ENCODE measurements at regions not wholly inside any gene's neighbourhood (a gene's known extent, or its start where the extent isn't known, plus 50 kb on each side); places are given as distances from the start of the nearest gene placed in this dataset.

DNA sequence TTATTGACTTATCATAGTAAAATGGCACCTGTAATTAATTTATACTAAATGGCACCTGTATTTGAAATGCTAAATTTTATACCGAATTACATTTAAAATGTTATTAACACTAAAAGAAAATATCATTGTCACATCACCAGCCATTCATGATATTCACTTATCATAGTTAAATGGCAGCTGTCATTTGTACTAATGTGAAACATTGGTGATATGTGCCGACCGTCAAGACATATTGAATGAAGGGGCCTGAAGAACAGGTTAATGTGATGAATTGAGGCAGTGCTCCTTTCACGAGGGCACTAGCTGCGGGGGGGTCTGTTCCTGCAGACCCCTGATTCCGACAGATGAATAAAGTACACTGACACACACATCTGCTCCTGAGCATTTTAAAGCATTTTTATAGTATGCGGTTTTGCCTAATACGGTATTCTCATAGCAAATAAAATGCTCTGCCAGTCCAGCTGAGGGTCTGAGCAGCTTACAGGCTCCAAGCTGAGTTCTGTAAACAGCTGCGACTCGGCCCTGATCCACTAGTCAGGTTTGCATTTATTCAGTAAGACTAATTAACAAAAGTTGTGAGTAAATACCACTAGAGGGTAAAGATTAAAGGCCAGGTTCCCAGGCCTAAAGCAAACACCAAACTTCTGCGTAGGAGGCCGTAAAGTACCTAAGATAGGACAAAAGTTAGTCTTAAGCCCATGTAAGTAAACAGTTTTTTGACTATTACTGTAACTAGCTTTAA is 593.4 kb upstream of the NETO1 start:
- no peak overlapping the region for H3K27ac ChIP-seq
- no peak for DNase-seq (ENCODE audit: low spot score in 2 of 2)
- H3K9me3 ChIP-seq = no peaks in the 10 kb centered on the region
- H3K36me3 ChIP-seq = no peaks in the 10 kb centered on the region
- intact Hi-C loops (cut with DNase I) = no loop called here
- no peaks in the 10 kb centered on the region for H3K4me1 ChIP-seq
- TF ChIP-seq, protein P1, sequence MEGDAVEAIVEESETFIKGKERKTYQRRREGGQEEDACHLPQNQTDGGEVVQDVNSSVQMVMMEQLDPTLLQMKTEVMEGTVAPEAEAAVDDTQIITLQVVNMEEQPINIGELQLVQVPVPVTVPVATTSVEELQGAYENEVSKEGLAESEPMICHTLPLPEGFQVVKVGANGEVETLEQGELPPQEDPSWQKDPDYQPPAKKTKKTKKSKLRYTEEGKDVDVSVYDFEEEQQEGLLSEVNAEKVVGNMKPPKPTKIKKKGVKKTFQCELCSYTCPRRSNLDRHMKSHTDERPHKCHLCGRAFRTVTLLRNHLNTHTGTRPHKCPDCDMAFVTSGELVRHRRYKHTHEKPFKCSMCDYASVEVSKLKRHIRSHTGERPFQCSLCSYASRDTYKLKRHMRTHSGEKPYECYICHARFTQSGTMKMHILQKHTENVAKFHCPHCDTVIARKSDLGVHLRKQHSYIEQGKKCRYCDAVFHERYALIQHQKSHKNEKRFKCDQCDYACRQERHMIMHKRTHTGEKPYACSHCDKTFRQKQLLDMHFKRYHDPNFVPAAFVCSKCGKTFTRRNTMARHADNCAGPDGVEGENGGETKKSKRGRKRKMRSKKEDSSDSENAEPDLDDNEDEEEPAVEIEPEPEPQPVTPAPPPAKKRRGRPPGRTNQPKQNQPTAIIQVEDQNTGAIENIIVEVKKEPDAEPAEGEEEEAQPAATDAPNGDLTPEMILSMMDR (IDR thresholded peaks at IDR 0.05) = no peak
- no peaks in the 10 kb centered on the region for H3K27me3 ChIP-seq
- no peak overlapping the region for H3K4me3 ChIP-seq

DNA sequence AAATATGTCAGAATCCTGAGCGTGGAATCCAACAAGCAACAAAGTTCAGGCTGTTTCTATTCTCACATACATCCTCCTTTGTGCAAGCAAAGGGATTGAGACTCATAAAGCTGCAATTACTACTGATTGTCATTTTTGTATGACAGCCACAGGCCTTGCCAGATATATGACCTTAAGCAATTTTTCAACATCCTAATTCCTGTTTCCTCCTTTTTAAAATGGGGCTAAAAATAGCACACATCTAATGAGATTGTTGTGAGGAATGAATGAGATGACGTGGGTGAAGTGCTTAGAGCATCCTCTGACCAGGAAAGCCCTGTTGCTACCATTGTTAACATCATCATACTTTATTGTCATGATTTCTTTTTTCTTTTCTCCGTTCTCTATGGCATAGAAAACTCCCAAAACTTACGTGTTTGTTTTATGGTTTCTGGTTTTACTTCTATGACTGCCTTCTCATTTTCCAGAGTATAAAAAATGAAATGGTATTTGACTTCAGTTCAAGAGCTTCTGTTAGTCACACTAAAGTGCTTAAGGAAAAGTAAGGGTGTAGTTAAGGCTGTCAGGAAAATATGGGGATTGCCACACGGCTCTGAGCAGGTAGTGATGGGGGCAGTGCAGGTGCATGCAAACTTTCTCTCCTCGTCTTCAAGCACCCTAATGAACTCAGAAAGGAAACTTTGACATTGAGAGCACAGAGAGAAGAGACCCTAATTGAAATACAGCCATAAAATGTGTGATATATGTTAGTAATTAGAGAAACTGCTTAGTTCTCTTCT is 590.6 kb upstream of the NETO1 start:
- no peak for DNase-seq (ENCODE audit: low spot score in 2 of 2)
- intact Hi-C loops (cut with DNase I) = no loop called here
- H3K9me3 ChIP-seq = no peaks in the 10 kb centered on the region
- H3K27me3 ChIP-seq = no peaks in the 10 kb centered on the region
- TF ChIP-seq, protein P1 (IDR thresholded peaks at IDR 0.05) = no peak
- no peaks in the 10 kb centered on the region for H3K36me3 ChIP-seq
- H3K27ac ChIP-seq = no peak overlapping the region
- H3K4me1 ChIP-seq = no peaks in the 10 kb centered on the region
- no peak overlapping the region for H3K4me3 ChIP-seq

DNA sequence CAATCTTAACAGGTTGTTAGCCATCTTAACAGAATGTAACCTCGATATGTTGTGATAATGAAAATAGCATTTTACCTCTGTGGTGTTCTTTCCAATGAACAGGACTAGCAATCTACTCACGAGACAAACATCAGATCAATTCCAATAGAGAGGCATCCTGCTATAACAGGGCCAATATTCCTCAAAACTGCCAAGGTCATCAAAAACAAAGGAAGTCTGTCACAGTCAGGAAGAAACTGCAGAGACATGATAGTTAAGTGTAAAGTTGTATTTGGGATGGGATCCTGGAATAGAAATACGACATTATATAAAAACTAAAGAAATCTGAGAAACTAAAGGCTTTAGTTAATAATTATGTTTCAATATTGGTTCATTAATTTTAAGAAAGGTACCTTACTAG is 588.9 kb upstream of the NETO1 start:
- intact Hi-C loops (cut with DNase I) = no loop called here
- TF ChIP-seq, protein P1 (IDR thresholded peaks at IDR 0.05) = no peak

DNA sequence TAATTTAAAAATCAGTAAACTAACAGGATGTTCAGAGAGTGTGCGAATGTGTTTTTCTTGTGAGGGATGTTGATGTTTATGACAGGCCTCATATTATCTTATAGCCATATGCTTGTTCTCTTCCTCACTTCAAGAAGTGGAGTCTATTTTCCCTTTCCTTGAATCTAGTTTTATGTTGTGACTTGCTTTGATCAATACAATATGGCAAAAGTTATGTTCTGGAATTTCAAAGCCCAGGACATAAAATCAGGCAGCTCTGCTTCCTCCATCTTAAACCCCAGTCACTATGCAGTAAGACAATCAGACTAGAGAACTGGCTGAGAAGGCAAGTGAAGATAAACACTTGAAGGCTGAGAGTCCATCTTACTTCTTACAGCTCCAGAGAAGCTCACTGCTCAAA is 585.1 kb upstream of the NETO1 start:
- TF ChIP-seq, protein P1 (IDR thresholded peaks at IDR 0.05) = no peak
- H3K4me1 ChIP-seq = no peaks in the 10 kb centered on the region
- H3K36me3 ChIP-seq = no peaks in the 10 kb centered on the region

More for the DNA sequence above, 588.9 kb upstream of the NETO1 start:
- Histone ChIP-seq H3K9me3 (no peaks in the 10 kb centered on the region), H3K27me3 (no peaks in the 10 kb centered on the region), H3K27ac (no peak overlapping the region), H3K4me3 (no peak overlapping the region), H3K4me1 (no peaks in the 10 kb centered on the region), H3K36me3 (no peaks in the 10 kb centered on the region)
- DNase-seq (ENCODE audit: low spot score in 2 of 2) = no peak

DNA sequence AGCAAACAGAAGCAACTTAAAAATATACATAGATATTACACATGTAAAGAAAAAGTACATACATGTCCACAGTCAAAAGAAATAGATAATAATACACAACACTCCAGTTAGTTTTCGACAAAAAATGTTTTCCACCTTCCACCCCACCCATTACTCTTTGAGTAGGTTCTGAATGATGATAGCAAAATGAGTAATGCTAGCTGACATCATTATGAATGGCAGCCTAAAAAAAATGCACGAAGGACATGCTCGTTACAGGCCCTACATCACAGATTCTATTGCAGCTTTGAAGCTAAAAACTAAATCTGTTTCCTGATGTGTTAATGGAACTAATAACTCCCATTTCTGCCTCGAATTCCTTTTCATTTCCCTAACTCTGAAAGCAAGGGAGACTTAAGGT is 578.7 kb upstream of the NETO1 start:
- intact Hi-C loops (cut with DNase I) = no loop called here
- Histone ChIP-seq H3K4me3 (no peak overlapping the region), H3K27me3 (no peaks in the 10 kb centered on the region), H3K27ac (no peak overlapping the region), H3K36me3 (no peaks in the 10 kb centered on the region), H3K4me1 (no peaks in the 10 kb centered on the region), H3K9me3 (no peaks in the 10 kb centered on the region)
- TF ChIP-seq, protein P1 (IDR thresholded peaks at IDR 0.05) = no peak
- DNase-seq (ENCODE audit: low spot score in 2 of 2) = no peak

More for the DNA sequence above, 585.1 kb upstream of the NETO1 start:
- H3K27ac ChIP-seq = no peak overlapping the region
- H3K4me3 ChIP-seq = no peak overlapping the region
- H3K9me3 ChIP-seq = no peaks in the 10 kb centered on the region
- no peak for DNase-seq (ENCODE audit: low spot score in 2 of 2)
- H3K27me3 ChIP-seq = no peaks in the 10 kb centered on the region
- intact Hi-C loops (cut with DNase I) = no loop called here

Measured in ascending aorta (tissue), 2 donors.